HL-60 (cell line): ENCODE measurements at regions not wholly inside any gene's neighbourhood (a gene's known extent, or its start where the extent isn't known, plus 50 kb on each side); places are given as distances from the start of the nearest gene placed in this dataset.
A peak's percentile ranks its signal among the peaks of the same experiment; 100 is the strongest.

Experiments
- DNase-seq, 2 experiments: peaks; one replicate each; pipeline ENCODE4 v3.0.0-alpha.2; 2010 to 2020; ENCODE audit warnings: low read depth in 1 of 2, low spot score in 1 of 2
- H3K27ac ChIP-seq: fragments of 250-450 bp; sonication (Bioruptor Pico); replicated peaks from 2 replicates; pipeline ENCODE4 v1.5.1; 2020; ENCODE audit warnings: mild to moderate bottlenecking, moderate library complexity
- H3K27me3 ChIP-seq: fragments of 250-450 bp; sonication (Bioruptor Pico); 2 replicates; pipeline ENCODE4 v1.5.1; 2021; ENCODE audit warnings: mild to moderate bottlenecking, moderate library complexity; ENCODE audit not compliant: insufficient read depth, poor library complexity, severe bottlenecking
- H3K4me3 ChIP-seq: replicated peaks from 2 replicates; pipeline ENCODE4 v1.5.1; 2011; ENCODE audit warnings: mild to moderate bottlenecking, control low read depth, low read length; ENCODE audit not compliant: insufficient read depth
- CTCF ChIP-seq: IDR thresholded peaks from one replicate; pipeline ENCODE4 v1.5.1; 2011; ENCODE audit warnings: low read length, control low read depth, inconsistent platforms; ENCODE audit not compliant: insufficient read depth
- GABPA ChIP-seq: IDR thresholded peaks from 2 replicates; pipeline ENCODE4 v1.6.1; 2012; ENCODE audit warnings: low read depth
- POLR2AphosphoS5 ChIP-seq: IDR thresholded peaks from 2 replicates; pipeline ENCODE4 v1.6.1; 2012; ENCODE audit warnings: low read depth
- REST ChIP-seq: IDR thresholded peaks from 2 replicates; pipeline ENCODE4 v1.6.1; 2012; ENCODE audit warnings: low read depth; ENCODE audit not compliant: insufficient replicate concordance
- SPI1 ChIP-seq: IDR thresholded peaks from 2 replicates; pipeline ENCODE4 v1.6.1; 2012; ENCODE audit warnings: low read depth, mild to moderate bottlenecking, borderline replicate concordance

GRCh38 chr18:34483198-34483597, 226.9 kb upstream of the DTNA start:
- H3K4me3 ChIP-seq: no peak overlapping the region
- H3K27ac ChIP-seq: no peak overlapping the region
- H3K27me3 ChIP-seq: peaks cover 2% of the 10 kb centered on the region
- DNase-seq: no peak
- TF ChIP-seq POLR2AphosphoS5 (no peak), SPI1 (no peak), CTCF (no peak), REST (no peak), GABPA (no peak)

GRCh38 chr18:34491719-34492118, 218.4 kb upstream of the DTNA start:
- no peak overlapping the region for H3K4me3 ChIP-seq
- H3K27ac ChIP-seq: no peak overlapping the region
- TF ChIP-seq CTCF (no peak), GABPA (no peak), POLR2AphosphoS5 (no peak), SPI1 (no peak), REST (no peak)
- no peak for DNase-seq
- peaks cover 32% of the 10 kb centered on the region for H3K27me3 ChIP-seq

- Histone ChIP-seq H3K27me3 (peaks cover 36% of the 10 kb centered on the region), H3K4me3 (peak overlapping the region; percentile 71), H3K27ac (no peak overlapping the region)
- TF ChIP-seq GABPA: no peak
- no peak for TF ChIP-seq REST
- no peak for TF ChIP-seq CTCF
- TF ChIP-seq SPI1: no peak
- TF ChIP-seq POLR2AphosphoS5: no peak
- DNase-seq: no peak
Measured at GRCh38 chr18:34492652-34493051, 217.4 kb upstream of the DTNA start.
